Psoas muscle (tissue), 7 donors: ENCODE measurements at regions not wholly inside any gene's neighbourhood (a gene's known extent, or its start where the extent isn't known, plus 50 kb on each side); places are given as distances from the start of the nearest gene placed in this dataset.

Experiments
- ATAC-seq, 4 donors: fragments of 200-7000 bp; cut with Tn5 transposase; one replicate each; pipeline ENCODE4 v1.9.1; 2020; ENCODE audit warnings: moderate library complexity in 3 of 4, mild to moderate bottlenecking in 2 of 4
- DNase-seq, 2 donors: peaks; one replicate each; pipeline ENCODE4 v3.0.0-alpha.2; 2020
- H3K27ac ChIP-seq: fragments of 200-600 bp; one replicate; pipeline ENCODE4 v1.8.0; 2022
- H3K27me3 ChIP-seq, 3 donors: fragments of 200-600 bp in 1 of 3; one replicate each; pipeline versions ENCODE4 v1.6.1 to v1.8.0; 2013 to 2022; ENCODE audit warnings: low read length in 2 of 3, mild to moderate bottlenecking in 2 of 3, moderate library complexity in 1 of 3; ENCODE audit not compliant: insufficient read depth in 3 of 3
- H3K36me3 ChIP-seq, 2 donors: fragments of 200-600 bp in 1 of 2; one replicate each; pipeline versions ENCODE4 v1.6.1 to v1.8.0; 2013 to 2022; ENCODE audit warnings: low read depth in 1 of 2, mild to moderate bottlenecking in 1 of 2, moderate library complexity in 1 of 2; ENCODE audit not compliant: insufficient read depth in 1 of 2
- H3K4me1 ChIP-seq: fragments of 200-600 bp; one replicate; pipeline ENCODE4 v1.8.0; 2022
- H3K4me3 ChIP-seq: fragments of 200-600 bp; one replicate; pipeline ENCODE4 v1.8.0; 2022; ENCODE audit warnings: mild to moderate bottlenecking
- H3K9me3 ChIP-seq: fragments of 200-600 bp; one replicate; pipeline ENCODE4 v1.8.0; 2022
- CTCF ChIP-seq: fragments of 200-600 bp; IDR thresholded peaks from one replicate; pipeline ENCODE4 v1.8.0; 2022; ENCODE audit warnings: antibody characterized with exemption
- WGBS, 3 donors: extraction: QIAGEN DNeasy Blood & Tissue Kit; methylation state at CpG; one replicate each; pipeline versions ENCODE4 v1.1.6 to v1.1.7; 2013; 5-methylcytosine and 5-hydroxymethylcytosine counted together
- intact Hi-C, 2 donors: fragments of 100-400 bp; cut with DNase I; formaldehyde crosslinking; loops; one replicate each; pipeline versions ENCODE4 v1.11.0 to v1.14.2; 2022
- donor health status: healthy with polysubstance abuse.
- donor health status: DM: no; HTN: no; CAD: no; lungs with moderate emphysema.
- donor health status: Bipolar disorder and iron deficiency.
- donor health status: healthy.
- donor health status: DM: yes; HTN: yes; CAD: no.
- donor health status: DM: no; HTN: no; CAD: no.
- donor health status: DM: yes; HTN: yes; CAD: no.

GRCh38 chr5:23284656-23285055 lies 222.8 kb upstream of the PRDM9 start:
- Histone ChIP-seq H3K27ac (no peak overlapping the region), H3K4me1 (no peaks in the 10 kb centered on the region), H3K9me3 (no peaks in the 10 kb centered on the region), H3K36me3 (no peaks in the 10 kb centered on the region), H3K27me3 (no peaks in the 10 kb centered on the region), H3K4me3 (no peak overlapping the region)
- 60 to 79% (median 76%) methylated on average over 2 of the region's 2 CpGs for WGBS, 3 donors
- TF ChIP-seq CTCF = no peak
- ATAC-seq (no peak), DNase-seq (no peak)
- intact Hi-C loops = no loop called here

DNA sequence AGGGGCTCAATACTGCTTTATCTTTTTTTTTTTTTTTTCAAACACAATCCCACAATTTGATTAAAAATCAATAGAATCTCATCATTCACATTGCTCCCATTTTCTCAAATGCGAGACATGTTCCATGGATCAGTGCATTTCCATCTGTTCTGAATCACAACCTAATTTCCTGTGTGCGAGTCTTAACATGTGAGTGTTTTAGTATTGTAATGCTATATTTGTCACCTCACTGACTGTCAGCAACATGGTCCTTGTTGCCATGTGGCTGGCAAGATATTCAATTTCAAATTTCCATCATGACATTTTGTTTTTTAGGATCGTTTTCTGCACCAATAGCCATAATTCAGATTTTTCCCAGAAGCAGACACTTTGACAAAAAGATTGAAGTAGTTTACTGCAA lies 233.2 kb upstream of the PRDM9 start:
- no peaks in the 10 kb centered on the region for H3K4me1 ChIP-seq
- 74 to 78% (median 74%) methylated on average over 3 of the region's 3 CpGs for WGBS, 3 donors
- no peak for TF ChIP-seq CTCF

GRCh38 chr5:23269981-23270380 lies 237.4 kb upstream of the PRDM9 start:
- H3K4me3 ChIP-seq = no peak overlapping the region
- no peaks in the 10 kb centered on the region for H3K27me3 ChIP-seq
- intact Hi-C loops = no loop called here
- H3K4me1 ChIP-seq = no peaks in the 10 kb centered on the region
- no peak for DNase-seq
- no peak overlapping the region for H3K27ac ChIP-seq
- 45 to 81% (median 72%) methylated on average over 2 of the region's 2 CpGs for WGBS, 3 donors
- H3K36me3 ChIP-seq = no peaks in the 10 kb centered on the region
- peak in 1 of 4 donors; percentile 42 for ATAC-seq
- no peaks in the 10 kb centered on the region for H3K9me3 ChIP-seq
- TF ChIP-seq CTCF = no peak

More for the DNA sequence above, 233.2 kb upstream of the PRDM9 start:
- Histone ChIP-seq H3K27ac (no peak overlapping the region), H3K27me3 (no peaks in the 10 kb centered on the region), H3K9me3 (no peaks in the 10 kb centered on the region), H3K36me3 (no peaks in the 10 kb centered on the region), H3K4me3 (no peak overlapping the region)
- ATAC-seq = no peak
- intact Hi-C loops = no loop called here
- DNase-seq = no peak

GRCh38 chr5:23268136-23268535 lies 239.3 kb upstream of the PRDM9 start:
- no peak for TF ChIP-seq CTCF
- H3K27me3 ChIP-seq = no peaks in the 10 kb centered on the region
- WGBS, 3 donors = 31 to 33% (median 32%) methylated on average over 10 of the region's 10 CpGs
- H3K9me3 ChIP-seq = no peaks in the 10 kb centered on the region
- H3K4me3 ChIP-seq = no peak overlapping the region
- no peak for ATAC-seq
- no peaks in the 10 kb centered on the region for H3K36me3 ChIP-seq
- no peak for DNase-seq
- H3K27ac ChIP-seq = no peak overlapping the region
- intact Hi-C loops = no loop called here
- no peaks in the 10 kb centered on the region for H3K4me1 ChIP-seq

DNA sequence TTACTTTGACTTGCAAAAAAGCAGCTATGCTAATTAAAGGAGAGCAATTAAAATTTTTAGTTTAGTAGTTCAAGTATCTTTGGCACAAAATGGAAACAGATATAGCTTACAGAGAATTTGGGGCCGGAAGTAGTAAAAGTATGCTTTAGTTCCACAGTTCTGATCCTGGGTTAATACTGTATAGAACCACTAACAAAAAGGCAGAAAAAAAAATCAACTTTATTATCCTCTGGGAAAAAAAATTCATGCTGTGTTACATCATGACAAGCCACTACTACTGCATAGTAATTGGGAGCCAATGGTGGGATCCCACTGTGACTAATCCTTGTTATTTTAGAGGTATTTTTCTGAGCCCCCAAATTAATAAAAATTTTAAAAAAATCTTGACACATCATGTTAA lies 246.8 kb upstream of the PRDM9 start:
- no peak for TF ChIP-seq CTCF
- H3K27me3 ChIP-seq = no peaks in the 10 kb centered on the region
- WGBS, 3 donors = 56 to 71% (median 71%) methylated on average over 1 of the region's 1 CpG
- no peaks in the 10 kb centered on the region for H3K9me3 ChIP-seq
- H3K4me3 ChIP-seq = no peak overlapping the region
- ATAC-seq (no peak), DNase-seq (no peak)
- no peaks in the 10 kb centered on the region for H3K36me3 ChIP-seq
- intact Hi-C loops = no loop called here
- no peaks in the 10 kb centered on the region for H3K4me1 ChIP-seq
- no peak overlapping the region for H3K27ac ChIP-seq
